B cell (primary cell): ENCODE measurements at regions not wholly inside any gene's neighbourhood (a gene's known extent, or its start where the extent isn't known, plus 50 kb on each side); places are given as distances from the start of the nearest gene placed in this dataset.

ENCODE experiments used
- CTCF ChIP-seq: fragments of 200-600 bp; IDR thresholded peaks from one replicate; pipeline ENCODE4 v1.8.0; 2022; ENCODE audit warnings: antibody characterized with exemption, mild to moderate bottlenecking
- EZH2 ChIP-seq: IDR thresholded peaks from 2 replicates; pipeline ENCODE4 v1.6.1; 2012; ENCODE audit warnings: borderline replicate concordance, low read depth, mild to moderate bottlenecking, moderate library complexity, low read length; ENCODE audit not compliant: insufficient read depth, poor library complexity, severe bottlenecking

GRCh38 chr17:77301694-77302266 lies 161.0 kb downstream of the SEC14L1 start:
- TF ChIP-seq CTCF, result no peak
- no peak for TF ChIP-seq EZH2
